ENCODE measurements at regions not wholly inside any gene's neighbourhood (a gene's known extent, or its start where the extent isn't known, plus 50 kb on each side); places are given as distances from the start of the nearest gene placed in this dataset.

DNA sequence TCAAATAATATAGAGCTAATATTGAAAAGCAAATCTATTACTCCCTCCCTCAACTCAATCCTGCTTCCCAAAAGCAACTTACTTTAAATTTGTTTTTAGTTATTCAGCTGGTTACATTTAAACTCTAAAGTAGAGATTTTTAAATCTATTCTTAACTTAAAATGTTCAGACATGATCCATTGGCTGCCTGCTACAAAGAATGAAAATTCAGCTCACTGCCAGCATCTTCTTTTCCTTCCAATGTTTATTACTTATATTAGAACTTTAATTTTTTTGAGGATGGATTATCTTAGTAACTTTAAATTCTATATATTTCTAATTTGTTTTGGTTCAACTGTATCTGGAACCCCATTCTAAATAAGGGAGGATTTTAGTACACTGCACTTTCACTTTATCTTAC lies 163.2 kb downstream of the TMEM167A start:
- no peaks in the 10 kb centered on the region for H3K9me3 ChIP-seq (ENCODE audit: low read depth)
- no peak overlapping the region for H3K4me3 ChIP-seq
- no peaks in the 10 kb centered on the region for H3K27me3 ChIP-seq
- no peaks in the 10 kb centered on the region for H3K4me1 ChIP-seq (ENCODE audit: low read depth)
- TF ChIP-seq, protein P1, sequence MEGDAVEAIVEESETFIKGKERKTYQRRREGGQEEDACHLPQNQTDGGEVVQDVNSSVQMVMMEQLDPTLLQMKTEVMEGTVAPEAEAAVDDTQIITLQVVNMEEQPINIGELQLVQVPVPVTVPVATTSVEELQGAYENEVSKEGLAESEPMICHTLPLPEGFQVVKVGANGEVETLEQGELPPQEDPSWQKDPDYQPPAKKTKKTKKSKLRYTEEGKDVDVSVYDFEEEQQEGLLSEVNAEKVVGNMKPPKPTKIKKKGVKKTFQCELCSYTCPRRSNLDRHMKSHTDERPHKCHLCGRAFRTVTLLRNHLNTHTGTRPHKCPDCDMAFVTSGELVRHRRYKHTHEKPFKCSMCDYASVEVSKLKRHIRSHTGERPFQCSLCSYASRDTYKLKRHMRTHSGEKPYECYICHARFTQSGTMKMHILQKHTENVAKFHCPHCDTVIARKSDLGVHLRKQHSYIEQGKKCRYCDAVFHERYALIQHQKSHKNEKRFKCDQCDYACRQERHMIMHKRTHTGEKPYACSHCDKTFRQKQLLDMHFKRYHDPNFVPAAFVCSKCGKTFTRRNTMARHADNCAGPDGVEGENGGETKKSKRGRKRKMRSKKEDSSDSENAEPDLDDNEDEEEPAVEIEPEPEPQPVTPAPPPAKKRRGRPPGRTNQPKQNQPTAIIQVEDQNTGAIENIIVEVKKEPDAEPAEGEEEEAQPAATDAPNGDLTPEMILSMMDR (IDR thresholded peaks at IDR 0.05; ENCODE audit: low read depth, low read length) = no peak
- no peak for DNase-seq (ENCODE audit: low read depth in 1 of 2, low spot score in 1 of 2)
- H3K36me3 ChIP-seq = no peaks in the 10 kb centered on the region
- H3K27ac ChIP-seq = no peak overlapping the region

DNA sequence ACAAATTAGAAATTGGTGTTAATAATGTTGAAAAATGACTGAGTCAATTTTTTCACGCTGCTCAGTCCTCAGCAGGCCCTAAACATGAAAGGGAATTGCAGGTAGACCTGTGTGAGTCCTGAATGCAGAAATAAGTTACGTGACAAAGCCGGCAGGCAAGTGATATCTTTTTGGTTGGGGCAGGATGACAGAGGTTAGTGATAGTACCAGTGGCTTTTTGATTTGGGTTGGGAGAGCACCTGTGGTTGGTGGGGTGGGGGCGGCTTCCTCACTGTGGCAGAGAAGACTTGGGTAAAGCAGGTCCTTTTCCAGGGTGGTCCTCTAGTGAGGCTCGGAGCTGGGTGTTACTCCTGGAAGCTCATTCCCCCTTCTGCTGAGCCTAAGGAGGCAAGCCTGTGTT lies 164.7 kb downstream of the TMEM167A start:
- DNase-seq (ENCODE audit: low read depth in 1 of 2, low spot score in 1 of 2) = no peak
- no peak overlapping the region for H3K4me3 ChIP-seq
- H3K9me3 ChIP-seq (ENCODE audit: low read depth) = no peaks in the 10 kb centered on the region
- peaks cover 6% of the 10 kb centered on the region for H3K4me1 ChIP-seq (ENCODE audit: low read depth)
- no peaks in the 10 kb centered on the region for H3K36me3 ChIP-seq
- H3K27ac ChIP-seq = no peak overlapping the region
- TF ChIP-seq, protein P1 (IDR thresholded peaks at IDR 0.05; ENCODE audit: low read depth, low read length) = no peak
- no peaks in the 10 kb centered on the region for H3K27me3 ChIP-seq

DNA sequence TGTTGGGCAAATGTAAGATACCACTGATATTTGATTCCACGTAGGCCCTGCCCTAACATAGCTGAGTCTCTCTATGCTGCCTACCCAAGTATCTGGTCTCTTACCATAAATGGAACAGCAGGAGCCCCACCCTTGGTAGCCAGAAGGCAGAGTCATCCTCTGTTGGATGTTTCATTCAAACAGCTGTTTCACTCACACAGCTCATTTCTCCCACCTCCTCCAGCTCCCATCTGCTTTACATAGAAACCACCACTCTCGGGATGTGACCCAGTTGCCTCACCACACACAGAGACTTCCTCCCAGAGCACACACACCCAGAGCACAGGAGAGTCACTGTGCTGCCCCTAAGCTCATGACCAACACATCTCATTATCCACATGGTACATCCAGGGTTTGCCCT lies 165.3 kb downstream of the TMEM167A start:
- no peaks in the 10 kb centered on the region for H3K27me3 ChIP-seq
- peaks cover 9% of the 10 kb centered on the region for H3K4me1 ChIP-seq (ENCODE audit: low read depth)
- DNase-seq (ENCODE audit: low read depth in 1 of 2, low spot score in 1 of 2) = no peak
- H3K36me3 ChIP-seq = no peaks in the 10 kb centered on the region
- H3K9me3 ChIP-seq (ENCODE audit: low read depth) = no peaks in the 10 kb centered on the region
- TF ChIP-seq, protein P1 (IDR thresholded peaks at IDR 0.05; ENCODE audit: low read depth, low read length) = no peak
- H3K4me3 ChIP-seq = no peak overlapping the region
- no peak overlapping the region for H3K27ac ChIP-seq

- no peaks in the 10 kb centered on the region for H3K9me3 ChIP-seq (ENCODE audit: low read depth)
Observed at GRCh38 chr5:82910905-82911304, 166.3 kb downstream of the TMEM167A start.

GRCh38 chr5:82910491-82910890 lies 166.7 kb downstream of the TMEM167A start:
- no peak overlapping the region for H3K4me3 ChIP-seq
- H3K9me3 ChIP-seq (ENCODE audit: low read depth) = no peaks in the 10 kb centered on the region
- TF ChIP-seq, protein P1 (IDR thresholded peaks at IDR 0.05; ENCODE audit: low read depth, low read length) = no peak
- H3K27me3 ChIP-seq = no peaks in the 10 kb centered on the region
- no peak overlapping the region for H3K27ac ChIP-seq
- no peaks in the 10 kb centered on the region for H3K36me3 ChIP-seq
- peaks cover 9% of the 10 kb centered on the region for H3K4me1 ChIP-seq (ENCODE audit: low read depth)
- DNase-seq (ENCODE audit: low read depth in 1 of 2, low spot score in 1 of 2) = no peak

More at GRCh38 chr5:82910905-82911304, 166.3 kb downstream of the TMEM167A start:
- TF ChIP-seq, protein P1 (IDR thresholded peaks at IDR 0.05; ENCODE audit: low read depth, low read length) = no peak
- DNase-seq (ENCODE audit: low read depth in 1 of 2, low spot score in 1 of 2) = peak in 1 of 2 donors; percentile 21
- no peaks in the 10 kb centered on the region for H3K36me3 ChIP-seq
- H3K4me3 ChIP-seq = no peak overlapping the region
- H3K4me1 ChIP-seq (ENCODE audit: low read depth) = peaks cover 9% of the 10 kb centered on the region
- H3K27me3 ChIP-seq = no peaks in the 10 kb centered on the region
- no peak overlapping the region for H3K27ac ChIP-seq

DNA sequence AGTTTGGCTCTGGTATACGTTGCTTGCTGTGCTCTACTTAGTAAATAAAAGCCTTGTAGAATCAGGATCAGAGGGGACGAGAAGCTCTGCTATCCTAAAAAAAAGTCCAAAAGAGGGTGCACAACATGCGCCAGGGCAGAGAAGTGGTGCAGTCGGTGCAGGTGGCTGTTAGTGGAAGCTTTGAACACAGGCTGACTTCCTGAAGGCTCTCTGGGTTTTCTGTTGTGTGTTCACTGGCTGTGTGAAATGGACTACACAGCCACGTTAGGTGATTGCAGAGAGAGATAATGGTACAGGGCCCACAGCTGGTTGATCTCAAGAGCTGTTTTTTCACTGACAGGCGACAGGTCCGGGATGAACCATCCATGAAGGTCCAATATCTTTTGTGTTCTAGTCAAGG lies 167.4 kb downstream of the TMEM167A start:
- Histone ChIP-seq H3K4me3 (no peak overlapping the region), H3K27ac (no peak overlapping the region), H3K27me3 (no peaks in the 10 kb centered on the region), H3K9me3 (ENCODE audit: low read depth) (no peaks in the 10 kb centered on the region), H3K4me1 (ENCODE audit: low read depth) (peaks cover 9% of the 10 kb centered on the region), H3K36me3 (no peaks in the 10 kb centered on the region)
- TF ChIP-seq, protein P1 (IDR thresholded peaks at IDR 0.05; ENCODE audit: low read depth, low read length) = no peak
- DNase-seq (ENCODE audit: low read depth in 1 of 2, low spot score in 1 of 2) = no peak

All from cardiac muscle cell (in vitro differentiated cells and primary cell).